GM18868 (cell line): ENCODE measurements at regions not wholly inside any gene's neighbourhood (a gene's known extent, or its start where the extent isn't known, plus 50 kb on each side); places are given as distances from the start of the nearest gene placed in this dataset.

Source experiments
- ATAC-seq: cut with Tn5 transposase; IDR thresholded peaks from one replicate; pipeline ENCODE4 v1.9.1; 2021; ENCODE audit warnings: mild to moderate bottlenecking, moderate library complexity; ENCODE audit not compliant: unreplicated experiment

DNA sequence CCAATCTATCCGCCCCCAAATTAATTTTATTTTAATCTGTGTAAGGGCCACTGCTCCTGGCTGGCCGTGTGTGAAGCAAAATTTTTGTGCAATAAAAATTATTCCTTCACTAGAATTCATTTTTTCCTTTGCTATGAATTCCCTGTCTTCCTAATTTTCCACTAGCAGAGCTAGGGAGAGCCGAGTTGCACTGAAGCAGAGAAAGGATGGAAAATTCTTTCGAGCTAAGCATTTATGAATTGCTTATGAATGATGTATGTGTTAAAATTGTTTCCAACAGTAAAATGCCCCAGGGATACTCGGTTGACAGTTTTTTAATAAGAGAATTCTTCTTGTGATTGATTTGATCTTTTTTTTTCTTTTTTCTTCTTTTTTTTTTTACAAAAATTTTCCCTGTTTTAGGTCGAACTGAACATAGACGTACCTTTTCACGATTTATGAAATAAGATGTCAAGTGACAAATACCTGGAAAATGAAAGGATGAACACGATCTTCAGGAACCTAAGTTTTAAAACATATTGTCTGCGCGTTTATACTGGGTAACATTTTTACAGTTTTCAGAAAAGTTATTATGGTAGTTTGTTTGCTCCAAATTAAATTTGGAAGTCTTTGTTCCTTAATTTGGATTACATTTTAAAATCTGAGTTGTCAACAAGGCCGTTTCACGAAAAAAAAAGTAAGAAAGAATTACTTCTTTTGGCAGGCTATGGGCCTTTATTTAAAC, 288.8 kb upstream of the NFE2L3 start:
- no peak for ATAC-seq

DNA sequence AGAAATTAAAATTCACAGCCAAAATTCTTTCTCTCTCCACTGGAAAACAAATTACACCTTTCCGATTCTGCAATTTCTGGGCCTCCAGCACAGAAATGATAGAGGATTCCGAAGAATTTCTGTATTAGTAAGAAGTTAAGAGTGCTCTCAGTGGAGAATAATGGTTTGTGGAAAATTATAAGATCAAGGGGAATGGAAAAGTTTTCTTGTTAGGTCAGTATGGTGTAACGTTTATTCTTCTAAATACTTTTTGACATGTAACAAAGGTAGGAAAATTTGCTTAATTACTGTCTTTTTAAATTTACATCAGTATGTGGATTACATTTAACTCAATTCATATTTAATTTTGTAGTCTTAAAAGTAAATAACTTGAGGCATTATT, 288.3 kb upstream of the NFE2L3 start:
- ATAC-seq: no peak

DNA sequence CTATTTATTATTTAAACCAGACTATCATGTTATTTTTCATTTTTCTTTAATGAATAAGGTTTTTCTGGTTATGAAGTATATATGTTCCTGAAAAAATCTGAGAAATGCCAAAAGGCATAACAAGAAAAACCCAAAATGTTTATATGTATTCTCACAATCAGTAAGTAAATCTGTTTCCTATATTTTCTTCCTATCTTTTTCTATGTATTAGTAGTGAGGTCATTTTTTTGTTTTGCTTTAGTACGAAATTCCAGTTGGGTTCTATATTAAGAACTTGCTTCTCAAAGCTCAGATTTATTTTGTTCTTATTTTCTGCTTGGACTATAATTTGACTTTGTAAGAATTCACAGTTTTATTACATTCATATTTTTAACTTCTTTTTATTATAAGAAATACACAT, 287.5 kb upstream of the NFE2L3 start:
- no peak for ATAC-seq

DNA sequence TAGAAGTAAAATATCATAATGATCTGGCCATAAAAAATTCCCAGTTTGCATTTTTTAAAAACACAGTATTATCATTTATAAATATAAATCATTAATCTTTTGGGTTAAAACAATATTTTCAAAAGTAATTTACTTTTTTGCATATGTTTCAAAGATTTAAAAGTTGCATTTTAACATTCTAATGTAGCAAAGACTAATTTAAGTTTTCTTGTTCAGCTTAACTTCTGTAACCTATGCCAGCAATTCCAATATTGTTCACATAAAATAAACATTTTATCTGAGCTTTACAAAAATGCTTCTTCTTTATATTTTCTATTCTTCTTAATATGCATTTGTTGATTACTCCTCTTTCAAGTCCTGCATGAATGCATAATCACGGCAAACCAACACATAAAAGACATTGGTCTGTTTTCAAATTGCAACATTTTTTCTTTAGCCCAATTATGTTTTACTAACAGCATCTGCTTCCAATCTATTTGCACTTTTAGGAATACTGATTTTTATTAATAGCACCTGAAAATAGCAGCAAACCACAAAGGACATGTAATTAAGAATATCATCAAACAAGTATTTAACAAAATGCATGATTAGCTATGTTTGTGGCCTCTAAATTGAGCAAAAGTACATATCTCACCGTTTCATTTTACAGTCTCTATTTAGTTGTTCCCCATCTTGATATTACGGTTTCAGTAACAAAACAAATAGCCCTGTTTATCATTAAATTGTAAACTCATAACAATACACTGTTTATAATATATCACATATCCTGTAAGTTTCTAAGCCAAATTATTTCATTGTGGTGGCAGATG, 286.9 kb upstream of the NFE2L3 start:
- ATAC-seq: no peak

DNA sequence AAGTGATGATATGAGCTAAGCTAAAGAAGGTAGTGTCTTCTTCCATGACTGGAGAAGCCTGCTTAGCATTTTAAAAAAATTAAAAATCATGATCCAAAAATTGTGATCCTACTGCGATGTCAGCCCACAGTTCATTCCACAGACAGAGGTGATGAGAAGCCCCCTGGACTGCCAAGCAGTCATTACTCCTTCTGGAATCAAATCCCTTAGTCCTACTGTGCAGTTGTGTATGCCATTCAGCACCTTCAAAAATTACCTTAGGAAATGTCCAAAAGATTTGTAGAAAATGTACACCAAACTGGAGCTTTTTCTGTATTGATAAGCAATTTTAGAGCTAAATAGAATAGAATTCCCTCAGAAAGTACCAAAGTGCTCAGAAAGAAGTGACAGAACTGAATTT, 283.5 kb upstream of the NFE2L3 start:
- ATAC-seq: no peak

DNA sequence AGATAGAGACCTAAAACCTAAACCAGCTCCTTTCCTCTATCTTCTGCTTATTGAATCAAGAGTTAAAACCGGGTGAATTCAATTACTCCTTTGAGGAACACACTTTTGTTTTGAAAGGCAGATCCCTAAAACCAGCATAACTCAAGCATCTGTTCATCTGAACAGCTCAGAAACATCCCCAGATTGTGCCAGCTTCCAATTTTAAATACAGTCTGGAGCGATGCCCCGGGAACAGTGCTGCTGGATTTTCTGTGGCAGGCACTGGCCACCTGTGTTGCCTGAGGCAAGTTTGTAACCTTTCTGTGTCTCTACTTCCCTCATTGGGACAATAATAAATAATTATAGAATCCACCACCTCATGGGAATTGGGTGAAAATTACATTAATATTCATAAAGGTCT, 281.4 kb upstream of the NFE2L3 start:
- no peak for ATAC-seq

DNA sequence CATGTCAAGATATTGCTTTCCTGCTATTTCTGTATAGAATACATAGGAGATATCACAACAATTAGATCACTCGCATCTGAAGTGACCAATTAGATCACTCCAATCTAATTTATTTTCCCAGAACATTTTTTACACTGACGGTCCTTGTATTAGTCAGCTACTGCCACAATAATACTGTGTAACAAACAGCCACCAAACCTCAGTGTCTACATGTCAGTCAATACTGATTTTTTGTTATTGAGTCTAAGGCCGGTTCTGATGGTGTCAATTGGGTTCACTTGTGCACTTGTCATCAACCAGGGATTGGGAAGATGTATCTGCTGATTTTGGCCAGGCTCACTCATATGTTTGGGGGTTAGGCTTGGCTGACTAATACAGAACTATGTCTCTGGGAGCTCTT, 275.9 kb upstream of the NFE2L3 start:
- ATAC-seq: no peak

DNA sequence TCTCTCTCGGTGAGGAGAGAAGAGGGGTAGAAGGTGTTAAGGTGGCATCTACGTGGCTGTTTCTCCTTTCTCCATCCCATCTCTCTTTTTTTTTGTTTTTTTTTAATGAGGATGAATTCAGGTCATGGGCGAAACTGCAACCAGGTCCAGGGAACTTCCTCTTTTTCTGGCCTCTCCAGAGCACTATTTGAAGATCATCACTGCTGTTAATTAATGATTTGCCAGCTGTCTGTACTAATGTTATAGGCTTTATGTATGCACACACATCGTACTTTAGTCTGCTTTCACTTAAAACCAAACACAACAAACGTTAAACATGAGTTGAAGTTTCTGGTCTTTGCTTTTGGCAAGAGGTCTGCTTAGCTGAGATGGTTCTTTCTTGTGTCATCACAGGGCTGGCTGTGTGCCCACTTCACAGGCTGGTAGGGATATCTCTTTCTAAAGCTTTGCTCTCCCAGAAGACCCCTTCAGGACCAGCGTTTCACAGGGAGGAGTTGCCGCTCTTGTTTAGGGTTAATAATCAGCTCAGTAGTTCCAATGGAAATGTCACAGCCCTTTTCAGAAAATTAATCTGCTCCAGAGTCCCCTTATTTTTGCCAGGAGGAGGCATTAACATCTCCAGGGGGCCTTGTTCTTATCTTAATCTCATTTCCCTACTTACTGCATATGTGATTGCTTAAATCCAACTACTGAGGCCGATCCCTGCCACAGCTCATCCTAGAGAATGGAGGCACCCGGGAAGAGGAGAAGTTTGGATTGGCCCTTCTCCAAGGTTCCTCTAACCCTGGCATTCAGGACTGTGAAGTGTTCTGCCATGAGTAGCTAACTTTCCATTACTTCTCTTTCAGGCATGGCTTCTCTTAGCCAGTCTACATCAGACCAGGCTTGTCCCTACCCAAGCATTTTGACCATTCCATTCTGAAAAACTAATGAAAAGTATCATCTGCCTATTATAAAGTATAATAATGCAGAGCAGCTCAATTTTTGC, 273.9 kb upstream of the NFE2L3 start:
- no peak for ATAC-seq

DNA sequence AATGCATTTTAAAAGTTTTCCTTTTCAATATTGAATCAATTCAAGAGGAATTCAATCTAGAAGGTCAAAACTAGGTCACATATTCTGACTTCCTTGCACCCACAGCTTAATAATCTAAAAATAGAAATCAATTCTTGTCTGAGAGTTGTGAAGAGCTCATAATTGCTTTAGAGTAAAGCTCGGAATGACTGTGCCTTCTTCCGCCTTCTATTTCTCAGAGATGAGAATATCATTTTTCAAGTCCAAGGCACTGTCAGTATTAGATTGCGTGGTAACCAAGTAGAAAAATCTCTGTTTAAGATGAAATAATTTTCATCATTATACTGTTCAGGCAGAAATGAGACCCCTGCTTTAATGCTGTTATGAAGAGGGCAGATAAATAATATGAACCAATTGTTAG, 272.2 kb upstream of the NFE2L3 start:
- no peak for ATAC-seq

DNA sequence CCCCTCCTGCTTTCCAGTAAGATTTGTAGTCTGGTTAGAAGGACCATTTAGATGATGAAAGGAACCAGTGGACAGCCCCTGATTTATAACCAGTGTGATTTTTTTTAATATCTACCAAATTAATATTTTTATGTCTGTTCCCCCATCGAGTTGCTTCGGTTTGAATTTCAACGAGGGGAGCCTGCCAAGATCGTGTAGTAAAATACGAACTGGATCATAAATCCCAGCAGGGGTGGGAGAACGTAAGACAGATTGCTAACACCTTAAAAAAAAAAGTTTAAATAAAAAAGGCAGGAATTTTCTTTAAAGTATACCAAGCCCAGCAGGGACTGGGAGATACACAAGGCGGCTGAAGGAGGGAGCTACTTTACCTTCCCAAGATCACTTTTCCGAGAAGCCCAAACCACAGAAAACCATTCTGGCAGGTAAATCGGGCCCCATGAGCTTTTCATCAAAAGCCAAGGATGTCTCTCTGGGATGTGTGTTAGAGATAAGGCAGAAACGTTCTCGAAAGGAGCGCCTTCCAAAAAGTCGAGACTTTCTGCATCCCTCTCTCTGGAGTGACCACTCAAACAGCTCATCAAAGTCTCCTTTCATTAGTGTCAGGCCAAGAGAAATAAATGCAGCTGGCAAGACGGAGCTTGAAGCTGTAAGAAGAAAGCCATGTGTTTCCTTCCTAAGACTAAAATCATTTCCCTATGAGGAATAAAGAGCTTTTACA, 270.5 kb upstream of the NFE2L3 start:
- no peak for ATAC-seq

DNA sequence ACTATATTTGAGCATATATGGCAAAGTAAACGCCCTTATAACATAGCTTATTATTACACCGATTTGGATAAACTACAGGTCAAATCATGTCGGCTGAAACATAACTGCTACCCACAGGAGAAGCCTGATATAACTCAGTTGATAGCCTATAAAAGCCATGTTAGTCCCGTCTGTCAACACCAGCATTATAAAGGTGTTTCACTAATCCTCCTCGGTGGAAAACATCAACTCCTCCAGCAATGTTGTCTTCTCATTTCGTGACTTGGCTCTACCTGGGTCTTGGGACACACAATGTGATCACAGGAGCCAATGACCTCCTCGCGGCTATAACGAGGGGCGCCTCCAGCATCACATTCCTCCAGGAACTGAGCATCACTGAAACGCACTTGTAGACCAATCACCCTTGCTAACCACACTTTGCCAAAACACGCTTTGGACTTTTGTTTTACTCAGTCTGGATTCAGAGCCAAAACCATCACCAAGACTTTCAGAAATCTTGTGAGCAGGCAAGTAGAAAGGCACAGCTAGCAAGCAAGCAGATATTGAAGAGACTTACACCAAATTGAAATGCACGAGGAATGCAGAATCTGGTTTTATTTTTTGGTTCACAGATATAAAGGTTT, 269.7 kb upstream of the NFE2L3 start:
- no peak for ATAC-seq

DNA sequence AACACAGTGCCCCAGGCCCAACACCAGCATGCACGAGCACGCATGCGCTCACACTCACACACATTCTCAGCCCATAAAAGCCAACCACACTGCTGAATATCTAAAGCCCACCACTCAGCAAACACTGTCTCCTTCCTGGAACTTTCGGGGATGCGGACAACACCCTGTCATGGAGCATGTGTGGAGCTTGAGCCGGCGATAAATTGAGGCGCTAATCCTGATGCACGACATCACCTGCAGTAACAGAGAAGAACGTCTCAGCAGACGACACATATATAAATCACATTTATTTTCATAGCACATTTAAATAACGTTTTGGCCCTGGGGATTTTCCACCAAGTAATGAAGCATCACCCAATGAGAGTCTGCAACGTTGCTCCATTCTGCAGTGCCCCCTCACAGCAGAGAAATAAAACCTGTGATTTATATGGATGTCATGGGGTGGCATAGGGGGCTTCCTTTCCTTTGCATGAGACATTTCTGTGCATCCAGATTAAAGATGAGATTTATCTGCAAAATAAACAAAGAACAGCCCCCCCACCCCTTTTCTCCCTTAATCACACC, 267.7 kb upstream of the NFE2L3 start:
- ATAC-seq: no peak

DNA sequence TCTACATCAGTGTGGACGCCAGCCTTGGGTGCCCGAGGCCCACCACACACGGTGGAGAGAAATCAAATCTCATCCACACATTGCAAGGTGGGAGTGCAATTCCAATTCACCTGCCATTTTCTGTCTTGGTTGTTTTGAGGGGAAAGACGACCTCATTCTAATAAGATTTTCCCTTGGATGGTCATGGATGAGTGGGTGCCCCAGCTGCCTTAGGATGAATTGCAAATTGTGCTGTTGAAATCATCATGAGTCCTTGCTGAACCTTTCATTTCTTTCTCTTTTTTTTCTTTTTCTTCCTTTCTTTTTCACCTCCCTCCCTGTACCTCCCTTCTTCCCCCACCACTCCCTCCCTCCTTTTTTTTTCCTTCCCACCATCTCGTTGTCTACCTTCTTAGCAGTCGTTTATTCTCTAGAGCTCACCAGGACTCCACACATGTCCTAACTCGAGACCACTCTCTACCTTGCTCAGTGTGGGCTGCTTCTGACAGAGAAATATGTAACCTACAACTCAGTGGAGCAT, 266.9 kb upstream of the NFE2L3 start:
- no peak for ATAC-seq

DNA sequence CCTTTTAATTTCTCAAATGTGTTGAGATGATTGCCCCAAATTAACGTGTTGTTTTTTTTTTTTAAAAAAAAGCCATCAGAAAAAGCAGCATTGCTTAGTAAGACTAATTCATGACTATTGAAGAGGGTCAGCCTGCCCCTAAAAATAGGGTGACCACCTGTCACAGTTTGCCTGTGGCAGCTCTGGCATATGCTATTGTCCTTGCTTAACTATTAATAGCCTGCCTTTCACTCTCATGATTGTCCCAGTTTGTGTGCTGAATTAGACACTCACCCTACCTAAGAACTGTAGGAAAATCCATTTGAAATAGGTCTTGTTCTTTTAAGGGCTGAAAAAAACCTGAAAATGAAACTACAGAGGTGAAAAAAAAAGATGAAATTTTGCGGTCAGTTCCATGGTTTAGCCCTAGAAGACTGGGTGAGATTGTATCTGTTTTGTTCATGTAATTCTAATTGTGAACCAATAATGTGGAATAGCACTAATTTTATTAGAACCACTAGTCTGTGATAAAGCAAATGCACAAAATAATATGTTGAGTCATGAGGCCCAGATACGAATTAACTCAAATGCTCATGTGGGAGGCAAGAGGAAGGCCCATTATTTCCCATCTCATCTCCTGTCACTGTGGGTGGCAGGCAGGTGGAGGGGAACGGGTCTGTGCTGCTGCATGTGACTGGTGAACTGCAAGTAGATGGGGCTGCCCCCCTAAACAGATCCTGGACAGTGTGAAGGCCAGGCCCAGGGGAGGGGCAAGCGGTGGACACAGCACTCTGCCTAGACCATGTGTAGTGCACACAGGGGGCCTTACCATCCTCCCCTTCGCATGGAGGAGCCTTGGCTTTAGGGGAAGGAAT, 265.4 kb upstream of the NFE2L3 start:
- no peak for ATAC-seq

DNA sequence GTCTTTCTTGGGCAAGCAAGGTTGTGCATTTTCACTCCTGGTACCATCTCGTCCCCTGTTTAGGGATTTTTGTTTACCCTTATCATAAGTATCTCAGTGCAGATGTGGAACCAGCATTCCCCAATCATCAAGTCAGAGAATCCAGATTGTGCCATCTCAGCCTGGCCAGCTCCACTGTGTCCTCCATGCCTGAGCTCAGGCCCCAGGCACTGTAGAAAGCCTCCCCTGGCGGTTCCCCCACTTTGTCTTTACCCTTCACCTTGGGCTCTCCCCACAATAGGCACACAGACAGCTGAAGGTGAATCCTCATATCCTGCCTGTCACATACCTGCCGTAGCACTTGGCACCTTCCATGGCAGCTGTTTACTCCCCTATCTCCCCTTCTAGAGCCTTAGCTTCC, 264.7 kb upstream of the NFE2L3 start:
- no peak for ATAC-seq

DNA sequence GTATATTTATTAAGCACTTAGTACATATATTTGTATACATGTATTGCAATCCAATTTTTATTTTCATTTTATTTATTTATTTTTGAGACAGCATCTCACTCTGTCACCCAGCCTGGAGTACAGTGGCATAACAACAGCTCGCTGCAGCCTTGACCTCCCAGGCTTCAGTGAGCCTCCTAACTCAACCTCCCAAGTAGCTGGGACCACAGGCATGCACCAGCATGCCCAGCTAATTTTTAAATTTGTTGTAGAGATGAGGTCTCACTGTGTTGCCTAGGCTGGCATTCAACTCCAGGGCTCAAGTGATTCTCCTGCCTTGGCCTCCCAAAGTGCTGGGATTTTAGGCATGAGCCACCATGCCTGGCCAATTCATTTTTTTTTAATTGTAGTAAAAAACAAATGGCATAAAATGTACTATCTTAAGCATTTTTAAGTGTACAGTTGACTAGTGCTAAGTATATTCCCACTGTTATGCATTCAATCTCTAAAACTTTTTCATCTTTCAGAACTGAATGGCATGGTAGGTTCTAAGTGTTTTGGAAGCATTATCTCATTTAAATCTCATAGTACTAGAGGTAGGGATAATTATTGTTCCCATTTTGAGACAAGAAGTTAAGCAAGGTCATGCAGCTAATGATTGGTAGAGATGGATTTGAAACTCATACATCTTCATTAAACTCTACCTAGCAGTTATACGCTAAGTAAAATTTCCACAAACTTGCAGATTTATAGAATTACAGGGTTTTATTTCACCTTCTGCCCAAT, 264.0 kb upstream of the NFE2L3 start:
- no peak for ATAC-seq

DNA sequence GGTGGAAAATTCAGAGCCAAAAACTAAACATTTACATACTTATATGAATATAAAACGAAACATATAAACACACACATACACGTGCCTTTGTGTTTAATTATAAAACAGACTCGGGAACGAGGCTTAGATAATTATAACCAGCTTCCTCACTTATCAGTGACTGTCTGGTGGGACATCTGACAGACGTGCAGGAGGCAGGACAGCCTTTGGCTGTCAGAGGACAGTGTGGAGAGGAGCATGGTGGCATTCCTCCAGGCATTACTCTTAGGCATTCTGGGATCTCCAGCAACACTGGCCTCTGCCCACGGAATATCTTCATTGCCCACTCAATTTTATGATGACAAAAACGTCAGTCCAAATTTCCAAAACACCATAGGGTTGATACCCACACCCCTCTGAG, 262.2 kb upstream of the NFE2L3 start:
- no peak for ATAC-seq

DNA sequence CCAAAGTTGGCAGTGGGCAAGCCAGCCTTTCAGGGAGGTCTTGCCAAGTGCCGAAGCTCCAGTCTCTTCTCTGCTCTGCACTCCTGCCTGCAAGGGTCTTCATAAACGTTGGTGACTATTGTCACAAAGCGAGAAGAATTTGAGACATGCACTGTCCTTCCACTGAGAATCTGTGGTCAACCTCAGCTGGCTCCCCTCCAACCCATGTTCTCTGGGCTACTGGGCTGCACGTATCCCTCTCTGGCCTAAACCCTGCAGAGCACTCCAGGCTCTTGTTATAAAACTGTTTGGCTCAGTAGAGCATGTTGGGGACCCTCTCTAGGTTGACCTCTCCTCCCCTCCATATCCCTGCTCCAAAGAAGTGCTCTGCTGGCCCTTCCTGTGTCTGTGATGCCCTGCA, 260.4 kb upstream of the NFE2L3 start:
- ATAC-seq: no peak
